ENCODE measurements at regions not wholly inside any gene's neighbourhood (a gene's known extent, or its start where the extent isn't known, plus 50 kb on each side); places are given as distances from the start of the nearest gene placed in this dataset.

- DNase-seq (ENCODE audit: low spot score): no peak
- intact Hi-C loops (cut with micrococcal nuclease; ENCODE audit: unreplicated experiment): no loop called here
- CTCF ChIA-PET: no interaction called here
- Histone ChIP-seq H3K27me3 (replicated peaks; ENCODE audit: insufficient read depth, low read depth, low read length, poor library complexity) (no peaks in the 10 kb centered on the region), H3K4me1 (ENCODE audit: insufficient read depth, low read length, poor library complexity, severe bottlenecking) (peaks cover 12% of the 10 kb centered on the region), H3K4me3 (ENCODE audit: low read depth, low read length, poor library complexity, severe bottlenecking) (no peak overlapping the region), H3K27ac (ENCODE audit: low read depth, low read length, poor library complexity, severe bottlenecking) (no peak overlapping the region), H3K9me3 (ENCODE audit: low read depth, low read length, poor library complexity, severe bottlenecking) (no peaks in the 10 kb centered on the region), H3K36me3 (ENCODE audit: insufficient read depth, low read length, poor library complexity, severe bottlenecking) (no peaks in the 10 kb centered on the region)
- POLR2A ChIA-PET (ENCODE audit: low non-redundant PET): no interaction called here
- no peak for TF ChIP-seq CTCF (conservative IDR thresholded peaks at IDR 0.05; ENCODE audit: low read depth, low read length)
- no peak for TF ChIP-seq EZH2 (IDR thresholded peaks at IDR 0.05; ENCODE audit: borderline replicate concordance, low read depth, low read length, poor library complexity, severe bottlenecking)
- BruUV-seq (replicated peaks): no TSS peak
Measured at GRCh38 chr10:110357252-110357780, 52.6 kb upstream of the SMNDC1 start.

GRCh38 chr10:110357871-110358270 lies 53.2 kb upstream of the SMNDC1 start:
- Histone ChIP-seq H3K9me3 (ENCODE audit: low read depth, low read length, poor library complexity, severe bottlenecking) (no peaks in the 10 kb centered on the region), H3K4me3 (ENCODE audit: low read depth, low read length, poor library complexity, severe bottlenecking) (no peak overlapping the region), H3K27me3 (replicated peaks; ENCODE audit: insufficient read depth, low read depth, low read length, poor library complexity) (no peaks in the 10 kb centered on the region), H3K4me1 (ENCODE audit: insufficient read depth, low read length, poor library complexity, severe bottlenecking) (peaks cover 12% of the 10 kb centered on the region), H3K27ac (ENCODE audit: low read depth, low read length, poor library complexity, severe bottlenecking) (no peak overlapping the region), H3K36me3 (ENCODE audit: insufficient read depth, low read length, poor library complexity, severe bottlenecking) (no peaks in the 10 kb centered on the region)
- TF ChIP-seq CTCF (conservative IDR thresholded peaks at IDR 0.05; ENCODE audit: low read depth, low read length): no peak
- TF ChIP-seq EZH2 (IDR thresholded peaks at IDR 0.05; ENCODE audit: borderline replicate concordance, low read depth, low read length, poor library complexity, severe bottlenecking): no peak
- intact Hi-C loops (cut with micrococcal nuclease; ENCODE audit: unreplicated experiment): no loop called here
- no TSS peak for BruUV-seq (replicated peaks)
- DNase-seq (ENCODE audit: low spot score): no peak
- CTCF ChIA-PET: no interaction called here
- POLR2A ChIA-PET (ENCODE audit: low non-redundant PET): no interaction called here

GRCh38 chr10:110358278-110358677 lies 53.6 kb upstream of the SMNDC1 start:
- TF ChIP-seq CTCF (conservative IDR thresholded peaks at IDR 0.05; ENCODE audit: low read depth, low read length) (no peak), EZH2 (IDR thresholded peaks at IDR 0.05; ENCODE audit: borderline replicate concordance, low read depth, low read length, poor library complexity, severe bottlenecking) (no peak)
- intact Hi-C loops (cut with micrococcal nuclease; ENCODE audit: unreplicated experiment): no loop called here
- no TSS peak for BruUV-seq (replicated peaks)
- POLR2A ChIA-PET (ENCODE audit: low non-redundant PET): interaction anchor here (0.6 kb wide), 1 partner anchor 229 kb away, joined by 4 read pairs; no protein-coding TSS in a partner anchor
- no peaks in the 10 kb centered on the region for H3K36me3 ChIP-seq (ENCODE audit: insufficient read depth, low read length, poor library complexity, severe bottlenecking)
- no peak overlapping the region for H3K4me3 ChIP-seq (ENCODE audit: low read depth, low read length, poor library complexity, severe bottlenecking)
- no peaks in the 10 kb centered on the region for H3K27me3 ChIP-seq (replicated peaks; ENCODE audit: insufficient read depth, low read depth, low read length, poor library complexity)
- H3K27ac ChIP-seq (ENCODE audit: low read depth, low read length, poor library complexity, severe bottlenecking): no peak overlapping the region
- H3K4me1 ChIP-seq (ENCODE audit: insufficient read depth, low read length, poor library complexity, severe bottlenecking): peaks cover 8% of the 10 kb centered on the region
- no peaks in the 10 kb centered on the region for H3K9me3 ChIP-seq (ENCODE audit: low read depth, low read length, poor library complexity, severe bottlenecking)
- CTCF ChIA-PET: no interaction called here
- no peak for DNase-seq (ENCODE audit: low spot score)

Data from A673 (cell line).